22Rv1 (cell line): ENCODE measurements at regions not wholly inside any gene's neighbourhood (a gene's known extent, or its start where the extent isn't known, plus 50 kb on each side); places are given as distances from the start of the nearest gene placed in this dataset.

Experiments used
- CTCF ChIP-seq: fragments of 450-650 bp; IDR thresholded peaks from 2 replicates; pipeline ENCODE4 v1.5.1; 2017; ENCODE audit warnings: mild to moderate bottlenecking
- ZFX ChIP-seq: fragments of 450-650 bp; IDR thresholded peaks from 2 replicates; pipeline ENCODE4 v1.6.1; 2017; ENCODE audit warnings: antibody characterized with exemption, borderline replicate concordance

- TF ChIP-seq CTCF (no peak), ZFX (no peak)
Observed at GRCh38 chr13:105074755-105075154, 1460.7 kb downstream of the EFNB2 start.
